Nephron progenitor cell (in vitro differentiated cells): ENCODE measurements at regions not wholly inside any gene's neighbourhood (a gene's known extent, or its start where the extent isn't known, plus 50 kb on each side); places are given as distances from the start of the nearest gene placed in this dataset.

Experiments
- DNase-seq: peaks from one replicate; pipeline ENCODE4 v3.0.0; 2021
- H3K27ac Mint-ChIP-seq: 2 replicates; pipeline ENCODE4 v1.8.0; 2021; ENCODE audit warnings: mild to moderate bottlenecking, moderate library complexity, mixed read lengths
- H3K27me3 Mint-ChIP-seq: 2 replicates; pipeline ENCODE4 v1.8.0; 2021; ENCODE audit warnings: mild to moderate bottlenecking, low read depth, mixed read lengths; ENCODE audit not compliant: poor library complexity
- H3K36me3 Mint-ChIP-seq: 2 replicates; pipeline ENCODE4 v1.8.0; 2021; ENCODE audit warnings: low read depth, mixed read lengths
- H3K4me1 Mint-ChIP-seq: 2 replicates; pipeline ENCODE4 v1.8.0; 2021; ENCODE audit warnings: mixed read lengths
- H3K4me3 Mint-ChIP-seq: 2 replicates; pipeline ENCODE4 v1.8.0; 2021; ENCODE audit warnings: mild to moderate bottlenecking, moderate library complexity, mixed read lengths
- H3K9me3 Mint-ChIP-seq: 2 replicates; pipeline ENCODE4 v1.8.0; 2021; ENCODE audit warnings: mild to moderate bottlenecking, moderate library complexity, mixed read lengths
- TF ChIP-seq, protein P1 (sequence below): fragments of 200-600 bp; sonication (generic); IDR thresholded peaks from 2 replicates; pipeline ENCODE4 v1.5.0; 2021; ENCODE audit warnings: antibody characterized with exemption

DNA sequence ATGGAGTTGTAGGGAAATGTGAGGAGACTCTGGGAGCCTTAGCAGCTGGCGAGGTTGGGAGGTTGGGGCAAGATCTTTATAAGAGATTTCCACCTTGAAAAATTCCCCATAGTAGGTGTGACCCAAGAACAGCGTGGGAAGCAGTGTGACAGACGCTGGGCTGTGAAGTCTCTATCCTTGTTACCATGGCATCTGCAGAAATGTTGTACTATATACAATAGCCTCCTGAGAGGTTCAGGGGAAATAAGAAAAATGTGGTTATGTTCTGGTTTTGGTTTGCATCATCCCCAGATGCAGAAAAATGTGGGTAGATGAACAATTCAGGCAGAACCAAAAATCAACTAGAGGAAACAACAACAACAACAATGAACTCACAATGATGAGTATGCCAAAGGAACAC is 498.6 kb downstream of the SH2D4B start:
- DNase-seq = no peak
- Mint-ChIP-seq H3K4me1 (peaks cover 8% of the 10 kb centered on the region), H3K27ac (no peak overlapping the region), H3K36me3 (no peaks in the 10 kb centered on the region), H3K27me3 (peaks cover 3% of the 10 kb centered on the region), H3K4me3 (no peak overlapping the region), H3K9me3 (peaks cover 22% of the 10 kb centered on the region)
- TF ChIP-seq, protein P1, sequence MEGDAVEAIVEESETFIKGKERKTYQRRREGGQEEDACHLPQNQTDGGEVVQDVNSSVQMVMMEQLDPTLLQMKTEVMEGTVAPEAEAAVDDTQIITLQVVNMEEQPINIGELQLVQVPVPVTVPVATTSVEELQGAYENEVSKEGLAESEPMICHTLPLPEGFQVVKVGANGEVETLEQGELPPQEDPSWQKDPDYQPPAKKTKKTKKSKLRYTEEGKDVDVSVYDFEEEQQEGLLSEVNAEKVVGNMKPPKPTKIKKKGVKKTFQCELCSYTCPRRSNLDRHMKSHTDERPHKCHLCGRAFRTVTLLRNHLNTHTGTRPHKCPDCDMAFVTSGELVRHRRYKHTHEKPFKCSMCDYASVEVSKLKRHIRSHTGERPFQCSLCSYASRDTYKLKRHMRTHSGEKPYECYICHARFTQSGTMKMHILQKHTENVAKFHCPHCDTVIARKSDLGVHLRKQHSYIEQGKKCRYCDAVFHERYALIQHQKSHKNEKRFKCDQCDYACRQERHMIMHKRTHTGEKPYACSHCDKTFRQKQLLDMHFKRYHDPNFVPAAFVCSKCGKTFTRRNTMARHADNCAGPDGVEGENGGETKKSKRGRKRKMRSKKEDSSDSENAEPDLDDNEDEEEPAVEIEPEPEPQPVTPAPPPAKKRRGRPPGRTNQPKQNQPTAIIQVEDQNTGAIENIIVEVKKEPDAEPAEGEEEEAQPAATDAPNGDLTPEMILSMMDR = no peak

DNA sequence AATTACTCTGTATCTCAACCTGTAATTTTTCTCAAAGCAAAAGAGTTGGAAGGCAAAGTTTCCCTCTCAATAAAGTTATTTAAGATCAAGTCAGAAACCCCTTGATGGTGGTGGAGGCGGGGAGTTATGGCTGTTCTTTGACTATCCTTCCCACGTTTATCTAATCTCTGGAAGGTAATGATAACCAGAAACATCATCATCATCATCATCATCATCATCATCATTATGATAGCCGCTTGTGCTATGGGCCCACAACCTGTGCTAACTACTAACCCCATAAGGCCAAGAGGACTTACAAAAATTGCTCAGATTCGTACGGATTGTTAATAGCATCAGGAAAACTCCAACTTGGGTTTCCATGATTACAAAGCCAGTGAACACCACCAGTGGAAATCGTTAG is 502.3 kb downstream of the SH2D4B start:
- H3K27ac Mint-ChIP-seq = no peak overlapping the region
- no peaks in the 10 kb centered on the region for H3K36me3 Mint-ChIP-seq
- no peak overlapping the region for H3K4me3 Mint-ChIP-seq
- no peak for DNase-seq
- peaks cover 3% of the 10 kb centered on the region for H3K27me3 Mint-ChIP-seq
- H3K4me1 Mint-ChIP-seq = peaks cover 11% of the 10 kb centered on the region
- H3K9me3 Mint-ChIP-seq = peaks cover 24% of the 10 kb centered on the region
- TF ChIP-seq, protein P1 = no peak

DNA sequence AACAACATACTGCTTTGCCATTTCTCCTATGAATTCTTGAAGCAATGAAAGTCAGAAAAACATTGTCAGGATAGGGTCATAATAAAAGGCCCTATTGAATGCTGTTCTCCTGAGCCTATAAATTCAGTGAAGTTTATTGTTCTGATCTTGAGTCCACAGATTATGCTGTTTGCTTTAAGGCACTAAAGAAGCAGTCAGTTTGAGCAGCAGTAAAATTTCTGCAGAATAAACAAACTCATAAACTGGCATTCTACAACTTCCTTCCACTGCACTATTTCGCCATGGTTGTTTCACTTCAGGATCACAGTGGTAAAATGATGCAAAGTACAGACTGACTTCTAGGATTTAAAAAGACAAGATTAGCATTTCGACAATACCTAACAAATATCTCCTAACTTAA is 503.2 kb downstream of the SH2D4B start:
- no peak for DNase-seq
- Mint-ChIP-seq H3K4me1 (peaks cover 11% of the 10 kb centered on the region), H3K27ac (no peak overlapping the region), H3K27me3 (peaks cover 3% of the 10 kb centered on the region), H3K4me3 (no peak overlapping the region), H3K9me3 (peaks cover 32% of the 10 kb centered on the region), H3K36me3 (no peaks in the 10 kb centered on the region)
- TF ChIP-seq, protein P1 = no peak

DNA sequence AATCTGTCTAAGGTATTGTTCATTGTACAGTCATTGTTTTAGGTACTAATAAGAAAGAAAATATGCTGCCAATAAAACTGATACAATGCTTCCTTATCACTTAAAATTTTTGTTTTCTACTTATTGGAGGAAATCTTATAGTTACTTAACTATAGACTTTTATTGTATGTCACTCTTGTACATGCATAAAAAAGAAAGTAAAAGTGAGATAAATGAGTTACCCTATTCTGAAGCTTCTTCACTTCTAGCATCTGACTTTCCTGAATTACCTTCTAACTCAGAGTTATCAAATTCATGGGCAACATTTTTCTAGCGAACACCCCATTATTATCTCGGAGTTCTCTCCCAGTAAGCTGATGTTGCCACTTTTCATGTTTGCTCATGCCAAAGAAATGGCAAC is 504.9 kb downstream of the SH2D4B start:
- H3K27ac Mint-ChIP-seq = no peak overlapping the region
- H3K9me3 Mint-ChIP-seq = peaks cover 36% of the 10 kb centered on the region
- DNase-seq = no peak
- TF ChIP-seq, protein P1 = no peak
- peaks cover 14% of the 10 kb centered on the region for H3K4me1 Mint-ChIP-seq
- H3K27me3 Mint-ChIP-seq = peaks cover 3% of the 10 kb centered on the region
- H3K36me3 Mint-ChIP-seq = no peaks in the 10 kb centered on the region
- H3K4me3 Mint-ChIP-seq = no peak overlapping the region

DNA sequence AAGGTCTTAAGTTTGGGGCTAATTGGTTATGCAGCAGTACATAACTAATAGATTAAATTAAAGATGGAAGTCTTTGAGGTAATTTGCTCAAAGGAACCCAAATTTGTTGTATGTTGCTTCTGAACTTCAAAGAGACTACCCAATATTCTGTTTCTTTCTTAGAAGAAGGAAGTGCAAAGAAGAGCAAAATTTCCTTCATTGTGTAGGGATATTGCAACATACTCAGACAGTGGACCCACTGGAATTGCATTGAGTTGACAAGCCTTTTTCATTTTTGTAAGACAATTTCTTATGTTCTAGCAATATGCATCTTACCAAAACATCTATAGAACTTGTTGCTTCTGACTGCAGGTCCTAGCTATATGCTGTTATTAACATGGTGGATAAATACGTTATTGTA is 527.8 kb downstream of the SH2D4B start:
- DNase-seq = no peak
- no peaks in the 10 kb centered on the region for H3K27me3 Mint-ChIP-seq
- H3K4me1 Mint-ChIP-seq = peaks cover 7% of the 10 kb centered on the region
- TF ChIP-seq, protein P1 = no peak
- no peak overlapping the region for H3K27ac Mint-ChIP-seq
- no peaks in the 10 kb centered on the region for H3K36me3 Mint-ChIP-seq
- H3K9me3 Mint-ChIP-seq = no peaks in the 10 kb centered on the region
- H3K4me3 Mint-ChIP-seq = no peak overlapping the region

DNA sequence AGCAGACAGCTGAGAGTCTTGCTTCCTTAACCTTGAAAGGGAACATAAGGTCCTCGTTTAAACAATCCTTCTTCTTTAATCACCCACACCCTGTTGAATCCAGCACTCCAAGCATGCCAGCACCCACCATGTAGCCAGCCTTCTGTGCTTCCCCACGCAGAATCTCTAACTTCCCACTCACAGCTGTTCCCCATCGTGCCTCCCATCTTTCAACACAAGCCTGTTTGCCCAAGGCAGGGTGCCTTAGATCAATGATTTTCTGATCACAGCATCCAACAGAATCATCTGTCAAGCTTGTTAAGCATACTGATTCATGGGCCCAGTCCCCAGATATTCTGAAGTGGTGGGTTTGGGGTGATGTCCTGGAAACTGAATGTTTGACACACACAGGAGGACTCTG is 530.8 kb downstream of the SH2D4B start:
- Mint-ChIP-seq H3K27me3 (no peaks in the 10 kb centered on the region), H3K27ac (peak overlapping the region; percentile 40), H3K9me3 (no peaks in the 10 kb centered on the region), H3K4me1 (peaks cover 7% of the 10 kb centered on the region), H3K36me3 (no peaks in the 10 kb centered on the region), H3K4me3 (no peak overlapping the region)
- no peak for DNase-seq
- TF ChIP-seq, protein P1 = no peak
